22Rv1 (cell line): ENCODE measurements at regions not wholly inside any gene's neighbourhood (a gene's known extent, or its start where the extent isn't known, plus 50 kb on each side); places are given as distances from the start of the nearest gene placed in this dataset.
"Not testable (repeated sequence)": the region's sequence is repeated elsewhere in the genome, so short reads cannot be mapped to it uniquely, and the experiment has no call there.

Experiments used
- H3K27ac ChIP-seq: fragments of 450-650 bp; 2 replicates; pipeline ENCODE4 v1.5.1; 2017
- ZFX ChIP-seq: fragments of 450-650 bp; IDR thresholded peaks from 2 replicates; pipeline ENCODE4 v1.6.1; 2017; ENCODE audit warnings: antibody characterized with exemption, borderline replicate concordance
- TF ChIP-seq, protein P1 (sequence below): fragments of 450-650 bp; IDR thresholded peaks from 2 replicates; pipeline ENCODE4 v1.5.1; 2017; ENCODE audit warnings: mild to moderate bottlenecking

- H3K27ac ChIP-seq, result no peak overlapping the region
- TF ChIP-seq ZFX, result no peak
Measured at GRCh38 chr18:4986677-4987076, 210.4 kb downstream of the AKAIN1 start.

DNA sequence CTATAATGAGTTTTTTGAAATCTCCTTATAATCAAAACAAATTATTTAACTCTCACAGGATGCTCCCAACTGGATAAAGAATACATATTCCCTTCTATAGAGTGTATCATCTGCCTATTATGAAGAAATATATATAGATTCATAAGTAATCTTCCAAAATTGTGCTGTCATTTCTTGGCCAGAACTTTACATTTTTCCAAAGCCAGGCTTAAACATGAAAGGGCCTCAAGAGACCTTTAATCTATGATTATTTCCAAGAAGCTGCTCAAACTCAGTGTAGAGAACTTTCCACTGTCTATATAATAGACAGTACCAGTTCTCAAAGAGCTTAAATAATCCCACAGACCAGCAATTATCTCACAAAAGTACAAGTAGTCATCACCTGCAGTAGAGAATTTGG, 211.0 kb downstream of the AKAIN1 start:
- no peak overlapping the region for H3K27ac ChIP-seq
- no peak for TF ChIP-seq ZFX
- TF ChIP-seq, protein P1, sequence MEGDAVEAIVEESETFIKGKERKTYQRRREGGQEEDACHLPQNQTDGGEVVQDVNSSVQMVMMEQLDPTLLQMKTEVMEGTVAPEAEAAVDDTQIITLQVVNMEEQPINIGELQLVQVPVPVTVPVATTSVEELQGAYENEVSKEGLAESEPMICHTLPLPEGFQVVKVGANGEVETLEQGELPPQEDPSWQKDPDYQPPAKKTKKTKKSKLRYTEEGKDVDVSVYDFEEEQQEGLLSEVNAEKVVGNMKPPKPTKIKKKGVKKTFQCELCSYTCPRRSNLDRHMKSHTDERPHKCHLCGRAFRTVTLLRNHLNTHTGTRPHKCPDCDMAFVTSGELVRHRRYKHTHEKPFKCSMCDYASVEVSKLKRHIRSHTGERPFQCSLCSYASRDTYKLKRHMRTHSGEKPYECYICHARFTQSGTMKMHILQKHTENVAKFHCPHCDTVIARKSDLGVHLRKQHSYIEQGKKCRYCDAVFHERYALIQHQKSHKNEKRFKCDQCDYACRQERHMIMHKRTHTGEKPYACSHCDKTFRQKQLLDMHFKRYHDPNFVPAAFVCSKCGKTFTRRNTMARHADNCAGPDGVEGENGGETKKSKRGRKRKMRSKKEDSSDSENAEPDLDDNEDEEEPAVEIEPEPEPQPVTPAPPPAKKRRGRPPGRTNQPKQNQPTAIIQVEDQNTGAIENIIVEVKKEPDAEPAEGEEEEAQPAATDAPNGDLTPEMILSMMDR, result no peak

DNA sequence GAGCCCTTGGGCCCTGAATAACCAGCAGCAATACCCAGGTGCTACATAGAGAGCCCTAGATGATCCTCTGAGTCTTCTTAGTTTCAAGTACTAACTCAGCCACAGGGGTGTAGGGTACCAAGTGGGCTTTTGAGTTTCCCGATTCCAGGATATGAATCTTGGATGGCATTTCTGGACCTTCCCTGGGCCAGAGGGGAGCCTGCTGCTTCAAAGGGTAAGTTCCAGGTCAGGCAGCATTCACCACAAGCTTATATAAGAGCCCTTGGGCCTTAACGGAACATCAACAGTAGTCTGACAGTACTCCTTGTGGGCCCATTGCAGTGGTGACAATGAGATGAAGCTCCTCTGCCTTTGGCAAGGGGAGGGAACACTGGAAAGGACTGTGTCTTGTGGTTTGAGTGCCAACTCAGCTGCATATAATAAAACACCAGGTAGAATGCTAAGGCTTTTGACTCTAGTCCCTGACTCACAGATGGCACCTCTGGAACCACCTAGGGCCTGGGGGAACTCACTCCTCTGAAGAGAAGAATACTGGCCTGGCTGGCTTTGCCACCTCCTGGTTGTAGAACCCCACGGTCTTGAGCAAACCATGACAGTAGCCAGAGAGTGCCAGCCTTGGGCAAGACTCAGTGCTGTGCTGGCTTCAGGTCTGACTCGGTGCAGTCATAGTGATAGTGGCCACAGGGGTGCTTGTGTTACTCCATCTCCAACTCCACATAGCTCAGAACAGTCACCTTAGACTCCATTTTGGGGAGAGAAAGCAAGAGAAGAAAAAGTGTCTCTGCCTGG, 235.7 kb downstream of the AKAIN1 start:
- TF ChIP-seq ZFX, result no peak
- TF ChIP-seq, protein P1, result no peak
- H3K27ac ChIP-seq, result no peak overlapping the region

GRCh38 chr18:4960578-4960977, 236.5 kb downstream of the AKAIN1 start:
- H3K27ac ChIP-seq, result no peak overlapping the region
- TF ChIP-seq, protein P1, result no peak
- TF ChIP-seq ZFX, result no peak

- H3K27ac ChIP-seq, result no peak overlapping the region
- TF ChIP-seq ZFX, result no peak
- TF ChIP-seq, protein P1, result no peak
Measured at GRCh38 chr18:4931209-4931608, 265.8 kb downstream of the AKAIN1 start.

GRCh38 chr18:4921548-4921947, 275.5 kb downstream of the AKAIN1 start:
- no peak overlapping the region for H3K27ac ChIP-seq
- TF ChIP-seq, protein P1, result no peak
- TF ChIP-seq ZFX, result no peak

- H3K27ac ChIP-seq, result not testable (repeated sequence)
Measured at GRCh38 chr18:4917509-4917908, 279.5 kb downstream of the AKAIN1 start.

GRCh38 chr18:4908328-4908727, 288.7 kb downstream of the AKAIN1 start:
- no peak overlapping the region for H3K27ac ChIP-seq
- TF ChIP-seq, protein P1, result no peak
- no peak for TF ChIP-seq ZFX
